Ovary (tissue), 3 donors: ENCODE measurements at regions not wholly inside any gene's neighbourhood (a gene's known extent, or its start where the extent isn't known, plus 50 kb on each side); places are given as distances from the start of the nearest gene placed in this dataset.

Experiments
- CTCF ChIP-seq, 3 donors: fragments of 450-650 bp in 2 of 3; fragments of 200-600 bp in 1 of 3; IDR thresholded peaks; one replicate each; pipeline versions ENCODE4 v1.5.1 to v1.8.0; 2016 to 2022; ENCODE audit warnings: antibody characterized with exemption in 3 of 3, mild to moderate bottlenecking in 1 of 3
- EP300 ChIP-seq: sonication (generic); formaldehyde crosslinking; IDR thresholded peaks from one replicate; pipeline ENCODE4 v1.6.1; 2017; ENCODE audit warnings: antibody characterized with exemption
- POLR2A ChIP-seq: fragments of 450-650 bp; IDR thresholded peaks from one replicate; pipeline ENCODE4 v1.6.1; 2017; ENCODE audit warnings: antibody characterized with exemption, mild to moderate bottlenecking, moderate library complexity
- donor health status: DM: no; HTN: no; CAD: no.

- TF ChIP-seq POLR2A (no peak), CTCF (IDR thresholded peaks at IDR 0.05) (no peak), EP300 (no peak)
These were observed 64.9 kb upstream of the FZD8 start for GRCh38 chr10:35706959-35707358.
